HEK293 (cell line): ENCODE measurements at regions not wholly inside any gene's neighbourhood (a gene's known extent, or its start where the extent isn't known, plus 50 kb on each side); places are given as distances from the start of the nearest gene placed in this dataset.

ENCODE experiments used
- CTCF ChIA-PET: fragments of 350-600 bp; formaldehyde crosslinking; extraction: SDS; loops from one replicate; lab custom pipeline; 2021; ENCODE audit warnings: antibody characterized with exemption; lab: Yijun Ruan, JAX
- POLR2A ChIA-PET: fragments of 300-600 bp; formaldehyde crosslinking; extraction: SDS; loops from one replicate; lab custom pipeline; 2020; ENCODE audit warnings: antibody characterized with exemption, inconsistent platforms; lab: Yijun Ruan, JAX
- H3K27ac ChIP-seq: fragments of 200-500 bp; sonication (Bioruptor generic); 2 replicates; pipeline ENCODE4 v1.5.1; 2014; ENCODE audit warnings: low read depth, low read length, control low read depth, inconsistent platforms; ENCODE audit errors: extremely low read depth
- H3K36me3 ChIP-seq, 2 experiments: fragments of 200-500 bp in 1 of 2; sonication (Bioruptor generic) in 1 of 2; 1 replicate in 1 of 2; 2 replicates in 1 of 2; pipeline ENCODE4 v1.5.1; 2014 to 2017; ENCODE audit warnings: inconsistent platforms in 2 of 2, low read length in 2 of 2; ENCODE audit not compliant: control insufficient read depth in 2 of 2, insufficient read depth in 1 of 2
- H3K4me1 ChIP-seq: fragments of 200-500 bp; sonication (Bioruptor generic); 2 replicates; pipeline ENCODE4 v1.5.1; 2014; ENCODE audit warnings: mild to moderate bottlenecking, low read length, inconsistent platforms; ENCODE audit not compliant: control insufficient read depth, insufficient read depth
- H3K4me3 ChIP-seq: 2 replicates; pipeline ENCODE4 v1.5.1; 2011; ENCODE audit warnings: low read depth, mild to moderate bottlenecking, control low read depth, low read length, moderate library complexity
- H3K9me3 ChIP-seq: fragments of 200-500 bp; sonication (Bioruptor generic); 2 replicates; pipeline ENCODE4 v1.5.1; 2014; ENCODE audit warnings: low read depth, low read length, inconsistent platforms; ENCODE audit not compliant: control insufficient read depth, insufficient read depth
- INSM2 ChIP-seq: fragments of 450-650 bp; formaldehyde crosslinking; IDR thresholded peaks from 2 replicates; pipeline ENCODE4 v1.5.1; 2016; ENCODE audit warnings: missing biosample characterization, missing genetic modification characterization
- MZF1 ChIP-seq: fragments of 450-650 bp; formaldehyde crosslinking; IDR thresholded peaks from 2 replicates; pipeline ENCODE4 v1.5.1; 2017; ENCODE audit warnings: missing biosample characterization, missing genetic modification characterization, borderline replicate concordance
- OVOL3 ChIP-seq: fragments of 450-650 bp; formaldehyde crosslinking; IDR thresholded peaks from 2 replicates; pipeline ENCODE4 v1.5.1; 2016; ENCODE audit warnings: missing biosample characterization, missing genetic modification characterization
- REST ChIP-seq: fragments of 450-650 bp; formaldehyde crosslinking; IDR thresholded peaks from 2 replicates; pipeline ENCODE4 v1.5.1; 2016; ENCODE audit warnings: missing biosample characterization, missing genetic modification characterization
- SALL2 ChIP-seq: fragments of 450-650 bp; formaldehyde crosslinking; IDR thresholded peaks from 2 replicates; pipeline ENCODE4 v1.5.0; 2017; ENCODE audit warnings: missing biosample characterization, mild to moderate bottlenecking, missing genetic modification characterization, borderline replicate concordance
- SCRT1 ChIP-seq: fragments of 450-650 bp; formaldehyde crosslinking; IDR thresholded peaks from 2 replicates; pipeline ENCODE4 v1.5.1; 2016; ENCODE audit warnings: missing biosample characterization, missing genetic modification characterization, borderline replicate concordance
- SP2 ChIP-seq: fragments of 450-650 bp; formaldehyde crosslinking; IDR thresholded peaks from 2 replicates; pipeline ENCODE4 v1.5.1; 2016; ENCODE audit warnings: missing biosample characterization, missing genetic modification characterization
- ZBTB21 ChIP-seq: fragments of 450-650 bp; formaldehyde crosslinking; IDR thresholded peaks from 2 replicates; pipeline ENCODE4 v1.5.1; 2017; ENCODE audit warnings: missing biosample characterization, missing genetic modification characterization
- ZBTB26 ChIP-seq: fragments of 450-650 bp; formaldehyde crosslinking; optimal IDR thresholded peaks from 2 replicates; pipeline ENCODE3; 2016; ENCODE audit warnings: missing biosample characterization, mild to moderate bottlenecking, missing genetic modification characterization
- ZNF114 ChIP-seq: fragments of 450-650 bp; formaldehyde crosslinking; IDR thresholded peaks from 2 replicates; pipeline ENCODE4 v1.5.0; 2017; ENCODE audit warnings: missing biosample characterization, missing genetic modification characterization
- ZNF133 ChIP-seq: fragments of 450-650 bp; formaldehyde crosslinking; IDR thresholded peaks from 2 replicates; pipeline ENCODE4 v1.5.1; 2016; ENCODE audit warnings: missing biosample characterization, missing genetic modification characterization
- ZNF138 ChIP-seq: fragments of 450-650 bp; formaldehyde crosslinking; IDR thresholded peaks from 2 replicates; pipeline ENCODE4 v1.5.1; 2016; ENCODE audit warnings: missing biosample characterization, missing genetic modification characterization, borderline replicate concordance
- ZNF148 ChIP-seq: fragments of 450-650 bp; formaldehyde crosslinking; IDR thresholded peaks from 2 replicates; pipeline ENCODE4 v1.5.0; 2017; ENCODE audit warnings: missing biosample characterization, missing genetic modification characterization, borderline replicate concordance
- ZNF174 ChIP-seq: fragments of 450-650 bp; formaldehyde crosslinking; IDR thresholded peaks from 2 replicates; pipeline ENCODE4 v1.5.0; 2017; ENCODE audit warnings: missing biosample characterization, mild to moderate bottlenecking, missing genetic modification characterization
- ZNF184 ChIP-seq: fragments of 450-650 bp; IDR thresholded peaks from 2 replicates; pipeline ENCODE4 v1.5.1; 2018; ENCODE audit warnings: missing biosample characterization, mild to moderate bottlenecking, missing genetic modification characterization
- ZNF202 ChIP-seq: fragments of 450-650 bp; formaldehyde crosslinking; IDR thresholded peaks from 2 replicates; pipeline ENCODE4 v1.5.1; 2016; ENCODE audit warnings: missing biosample characterization, missing genetic modification characterization, borderline replicate concordance
- ZNF23 ChIP-seq: fragments of 450-650 bp; formaldehyde crosslinking; IDR thresholded peaks from 2 replicates; pipeline ENCODE4 v1.5.1; 2016; ENCODE audit warnings: missing biosample characterization, missing genetic modification characterization, borderline replicate concordance
- ZNF248 ChIP-seq: fragments of 450-650 bp; formaldehyde crosslinking; IDR thresholded peaks from 2 replicates; pipeline ENCODE4 v1.5.1; 2017; ENCODE audit warnings: missing biosample characterization, missing genetic modification characterization
- ZNF311 ChIP-seq: fragments of 450-650 bp; formaldehyde crosslinking; IDR thresholded peaks from 2 replicates; pipeline ENCODE4 v1.5.1; 2017; ENCODE audit warnings: missing biosample characterization, missing genetic modification characterization, borderline replicate concordance
- ZNF366 ChIP-seq: fragments of 450-650 bp; formaldehyde crosslinking; conservative IDR thresholded peaks from 2 replicates; pipeline ENCODE4 v1.5.1; 2016; ENCODE audit warnings: missing biosample characterization, missing genetic modification characterization
- ZNF423 ChIP-seq: fragments of 450-650 bp; formaldehyde crosslinking; IDR thresholded peaks from 2 replicates; pipeline ENCODE4 v1.5.1; 2016; ENCODE audit warnings: missing biosample characterization, missing genetic modification characterization
- ZNF544 ChIP-seq: fragments of 450-650 bp; formaldehyde crosslinking; IDR thresholded peaks from 2 replicates; pipeline ENCODE4 v1.5.0; 2017; ENCODE audit warnings: missing biosample characterization, missing genetic modification characterization
- ZNF621 ChIP-seq: fragments of 450-650 bp; formaldehyde crosslinking; IDR thresholded peaks from 2 replicates; pipeline ENCODE4 v1.5.1; 2017; ENCODE audit warnings: missing biosample characterization, missing genetic modification characterization
- ZNF626 ChIP-seq: fragments of 450-650 bp; sonication (Bioruptor Pico); formaldehyde crosslinking; IDR thresholded peaks from 2 replicates; pipeline ENCODE4 v1.5.1; 2018; ENCODE audit warnings: missing biosample characterization, missing genetic modification characterization, inconsistent platforms
- TF ChIP-seq, protein P1 (sequence below): fragments of 450-650 bp; formaldehyde crosslinking; conservative IDR thresholded peaks from 2 replicates; pipeline ENCODE4 v1.5.1; 2016; ENCODE audit warnings: low read depth, missing biosample characterization, missing genetic modification characterization

DNA sequence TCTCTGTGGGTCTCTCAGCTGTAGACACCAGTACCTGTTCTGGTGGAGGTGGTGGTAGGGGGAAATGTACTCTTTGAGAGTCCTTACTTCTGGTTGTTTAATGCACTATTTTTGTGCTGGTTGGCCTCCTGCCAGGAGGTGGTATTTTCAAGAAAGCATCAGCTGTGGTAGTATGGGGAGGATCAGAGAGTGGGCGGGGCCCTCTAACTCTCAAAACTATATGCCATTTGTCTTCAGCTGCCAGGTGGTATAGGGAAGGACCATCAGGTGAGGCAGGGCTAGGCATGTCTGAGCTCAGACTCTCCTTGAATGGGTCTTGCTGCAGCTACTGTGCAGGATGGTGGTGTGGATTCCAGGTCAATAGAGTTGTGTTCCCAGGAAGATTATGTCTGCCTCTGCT, 1100.8 kb downstream of the CNTNAP5 start:
- no peak overlapping the region for H3K4me3 ChIP-seq
- no peak overlapping the region for H3K27ac ChIP-seq
- CTCF ChIA-PET, result no interaction called here
- H3K4me1 ChIP-seq, result no peaks in the 10 kb centered on the region
- TF ChIP-seq SCRT1 (tag by site-specific recombination) (no peak), ZBTB26 (tag by site-specific recombination) (no peak), SP2 (tag by site-specific recombination) (no peak), SALL2 (no peak), INSM2 (tag by site-specific recombination) (no peak), ZNF311 (tag by site-specific recombination) (no peak), ZNF174 (tag by site-specific recombination) (no peak), ZBTB21 (tag by site-specific recombination) (no peak), ZNF626 (tag by site-specific recombination) (no peak), MZF1 (tag by site-specific recombination) (no peak), ZNF138 (tag by site-specific recombination) (no peak), ZNF621 (tag by site-specific recombination) (no peak), ZNF114 (tag by site-specific recombination) (no peak), ZNF184 (tag by site-specific recombination) (no peak), ZNF366 (tag by site-specific recombination) (no peak), ZNF23 (tag by site-specific recombination) (no peak), ZNF544 (tag by site-specific recombination) (no peak), REST (tag by site-specific recombination) (no peak), ZNF248 (tag by site-specific recombination) (no peak), ZNF423 (tag by site-specific recombination) (no peak)
- TF ChIP-seq, all 188 proteins: peak for 0
- Histone ChIP-seq H3K36me3 (no peaks in the 10 kb centered on the region), H3K9me3 (no peaks in the 10 kb centered on the region)
- POLR2A ChIA-PET, result no interaction called here

GRCh38 chr2:125160947-125161346, 1135.9 kb downstream of the CNTNAP5 start:
- no peaks in the 10 kb centered on the region for H3K9me3 ChIP-seq
- ChIA-PET POLR2A (no interaction called here), CTCF (interaction anchor here (0.6 kb wide), 1 partner anchor 288 kb away, joined by 3 read pairs; no protein-coding TSS in a partner anchor)
- no peaks in the 10 kb centered on the region for H3K36me3 ChIP-seq
- H3K27ac ChIP-seq, result no peak overlapping the region
- no peak overlapping the region for H3K4me3 ChIP-seq
- no peaks in the 10 kb centered on the region for H3K4me1 ChIP-seq
- TF ChIP-seq, protein P1, sequence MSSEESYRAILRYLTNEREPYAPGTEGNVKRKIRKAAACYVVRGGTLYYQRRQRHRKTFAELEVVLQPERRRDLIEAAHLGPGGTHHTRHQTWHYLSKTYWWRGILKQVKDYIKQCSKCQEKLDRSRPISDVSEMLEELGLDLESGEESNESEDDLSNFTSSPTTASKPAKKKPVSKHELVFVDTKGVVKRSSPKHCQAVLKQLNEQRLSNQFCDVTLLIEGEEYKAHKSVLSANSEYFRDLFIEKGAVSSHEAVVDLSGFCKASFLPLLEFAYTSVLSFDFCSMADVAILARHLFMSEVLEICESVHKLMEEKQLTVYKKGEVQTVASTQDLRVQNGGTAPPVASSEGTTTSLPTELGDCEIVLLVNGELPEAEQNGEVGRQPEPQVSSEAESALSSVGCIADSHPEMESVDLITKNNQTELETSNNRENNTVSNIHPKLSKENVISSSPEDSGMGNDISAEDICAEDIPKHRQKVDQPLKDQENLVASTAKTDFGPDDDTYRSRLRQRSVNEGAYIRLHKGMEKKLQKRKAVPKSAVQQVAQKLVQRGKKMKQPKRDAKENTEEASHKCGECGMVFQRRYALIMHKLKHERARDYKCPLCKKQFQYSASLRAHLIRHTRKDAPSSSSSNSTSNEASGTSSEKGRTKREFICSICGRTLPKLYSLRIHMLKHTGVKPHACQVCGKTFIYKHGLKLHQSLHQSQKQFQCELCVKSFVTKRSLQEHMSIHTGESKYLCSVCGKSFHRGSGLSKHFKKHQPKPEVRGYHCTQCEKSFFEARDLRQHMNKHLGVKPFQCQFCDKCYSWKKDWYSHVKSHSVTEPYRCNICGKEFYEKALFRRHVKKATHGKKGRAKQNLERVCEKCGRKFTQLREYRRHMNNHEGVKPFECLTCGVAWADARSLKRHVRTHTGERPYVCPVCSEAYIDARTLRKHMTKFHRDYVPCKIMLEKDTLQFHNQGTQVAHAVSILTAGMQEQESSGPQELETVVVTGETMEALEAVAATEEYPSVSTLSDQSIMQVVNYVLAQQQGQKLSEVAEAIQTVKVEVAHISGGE (tag by site-specific recombination), result no peak
- TF ChIP-seq ZNF148 (no peak), OVOL3 (tag by site-specific recombination) (no peak), ZNF202 (tag by site-specific recombination) (no peak), ZNF133 (no peak)
